ENCODE measurements at regions not wholly inside any gene's neighbourhood (a gene's known extent, or its start where the extent isn't known, plus 50 kb on each side); places are given as distances from the start of the nearest gene placed in this dataset.

- no peaks in the 10 kb centered on the region for H3K27me3 ChIP-seq (ENCODE audit: control insufficient read depth, insufficient read depth, low read length)
- H3K27me3 Mint-ChIP-seq = no peaks in the 10 kb centered on the region
- peaks cover 0 to 7% (median 1%) of the 10 kb centered on the region in 7 donors for H3K9me3 Mint-ChIP-seq
- peaks cover 3% of the 10 kb centered on the region for H3K36me3 Mint-ChIP-seq
- H3K4me3 Mint-ChIP-seq = no peak overlapping the region
- H3K4me1 Mint-ChIP-seq = no peaks in the 10 kb centered on the region
- no peaks in the 10 kb centered on the region for H3K4me1 ChIP-seq (ENCODE audit: control insufficient read depth, insufficient read depth, low read length, poor library complexity, severe bottlenecking)
- H3K27ac Mint-ChIP-seq = no peak overlapping the region
- ATAC-seq (ENCODE audit: low read depth in 2 of 2) = no peak
- no peak overlapping the region for H3K27ac ChIP-seq (ENCODE audit: insufficient read depth, low read length, poor library complexity, severe bottlenecking)
- DNase-seq = no peak
- no peak overlapping the region for H3K4me3 ChIP-seq (ENCODE audit: low read depth, low read length)
- no peaks in the 10 kb centered on the region for H3K36me3 ChIP-seq (ENCODE audit: control insufficient read depth, insufficient read depth, low read length)
- H3K9me3 ChIP-seq (ENCODE audit: control insufficient read depth in 2 of 2, low read length in 2 of 2) = no peaks in the 10 kb centered on the region
Observed at GRCh38 chr2:185990861-185991525, 252.4 kb downstream of the FSIP2 start.

DNA sequence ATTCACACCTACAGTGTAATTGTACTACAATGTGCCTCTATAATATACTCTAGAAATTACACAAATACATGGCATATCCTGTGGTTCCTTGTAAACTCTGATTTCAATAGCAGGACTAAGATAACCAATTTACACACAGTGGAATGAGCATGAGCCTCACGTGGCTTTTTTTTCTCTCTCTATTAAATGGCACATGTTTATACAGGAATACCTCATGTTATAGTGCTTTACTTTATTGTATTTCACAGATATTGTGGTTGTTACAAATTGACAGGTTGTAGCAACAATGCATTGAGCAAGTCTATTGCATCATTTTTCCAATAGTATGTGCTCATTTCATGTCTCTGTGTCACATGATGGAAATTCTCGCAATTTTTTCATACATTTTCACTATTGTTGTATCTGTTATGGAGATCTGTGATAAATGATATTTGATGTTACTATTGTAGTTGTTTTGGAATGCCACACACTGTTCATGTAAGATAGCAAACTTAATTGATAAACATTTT, 260.0 kb downstream of the FSIP2 start:
- H3K9me3 Mint-ChIP-seq = peaks cover 0 to 17% (median 0%) of the 10 kb centered on the region in 7 donors
- Histone ChIP-seq H3K27me3 (ENCODE audit: control insufficient read depth, insufficient read depth, low read length) (no peaks in the 10 kb centered on the region), H3K4me3 (ENCODE audit: low read depth, low read length) (no peak overlapping the region), H3K4me1 (ENCODE audit: control insufficient read depth, insufficient read depth, low read length, poor library complexity, severe bottlenecking) (no peaks in the 10 kb centered on the region), H3K36me3 (ENCODE audit: control insufficient read depth, insufficient read depth, low read length) (no peaks in the 10 kb centered on the region), H3K9me3 (ENCODE audit: control insufficient read depth in 2 of 2, low read length in 2 of 2) (no peaks in the 10 kb centered on the region), H3K27ac (ENCODE audit: insufficient read depth, low read length, poor library complexity, severe bottlenecking) (no peak overlapping the region)
- no peaks in the 10 kb centered on the region for H3K27me3 Mint-ChIP-seq
- no peaks in the 10 kb centered on the region for H3K4me1 Mint-ChIP-seq
- H3K4me3 Mint-ChIP-seq = no peak overlapping the region
- no peak overlapping the region for H3K27ac Mint-ChIP-seq
- DNase-seq (no peak), ATAC-seq (ENCODE audit: low read depth in 2 of 2) (no peak)
- H3K36me3 Mint-ChIP-seq = no peaks in the 10 kb centered on the region

GRCh38 chr2:186009341-186009740, 270.7 kb downstream of the FSIP2 start:
- Mint-ChIP-seq H3K4me3 (peak overlapping the region in 1 of 4 donors; percentile 47), H3K4me1 (no peaks in the 10 kb centered on the region), H3K27ac (no peak overlapping the region), H3K27me3 (peaks cover 4% of the 10 kb centered on the region), H3K36me3 (no peaks in the 10 kb centered on the region), H3K9me3 (peaks cover 6 to 38% (median 10%) of the 10 kb centered on the region in 7 donors)
- Histone ChIP-seq H3K36me3 (ENCODE audit: control insufficient read depth, insufficient read depth, low read length) (no peaks in the 10 kb centered on the region), H3K4me3 (ENCODE audit: low read depth, low read length) (no peak overlapping the region), H3K27me3 (ENCODE audit: control insufficient read depth, insufficient read depth, low read length) (no peaks in the 10 kb centered on the region), H3K4me1 (ENCODE audit: control insufficient read depth, insufficient read depth, low read length, poor library complexity, severe bottlenecking) (no peaks in the 10 kb centered on the region), H3K9me3 (ENCODE audit: control insufficient read depth in 2 of 2, low read length in 2 of 2) (peaks cover 0 to 3% of the 10 kb centered on the region in 2 experiments), H3K27ac (ENCODE audit: insufficient read depth, low read length, poor library complexity, severe bottlenecking) (no peak overlapping the region)
- ATAC-seq (ENCODE audit: low read depth in 2 of 2) (no peak), DNase-seq (no peak)

DNA sequence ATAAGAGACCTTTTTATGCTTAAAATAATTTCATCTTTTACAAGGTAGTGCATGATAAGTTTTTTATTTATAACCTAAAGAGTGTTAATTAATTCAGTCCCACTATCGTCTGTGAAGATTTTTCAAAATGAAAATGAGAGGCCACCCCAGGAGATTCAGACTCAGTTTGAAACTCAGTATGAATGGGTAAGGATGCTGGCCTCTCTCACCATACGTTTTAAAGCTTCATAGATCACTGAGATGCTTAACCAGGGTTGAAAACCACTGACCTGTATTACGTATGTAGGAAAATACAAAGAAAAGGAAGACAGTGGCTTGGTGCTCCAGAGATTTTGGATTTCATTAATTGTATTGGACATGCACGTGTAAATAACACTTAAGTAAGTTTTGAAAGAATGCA, 278.7 kb downstream of the FSIP2 start:
- no peaks in the 10 kb centered on the region for H3K36me3 ChIP-seq (ENCODE audit: control insufficient read depth, insufficient read depth, low read length)
- no peaks in the 10 kb centered on the region for H3K27me3 ChIP-seq (ENCODE audit: control insufficient read depth, insufficient read depth, low read length)
- Mint-ChIP-seq H3K27me3 (no peaks in the 10 kb centered on the region), H3K4me3 (no peak overlapping the region), H3K9me3 (peaks cover 0 to 30% (median 6%) of the 10 kb centered on the region in 7 donors), H3K4me1 (no peaks in the 10 kb centered on the region), H3K36me3 (no peaks in the 10 kb centered on the region), H3K27ac (no peak overlapping the region)
- no peak overlapping the region for H3K27ac ChIP-seq (ENCODE audit: insufficient read depth, low read length, poor library complexity, severe bottlenecking)
- no peaks in the 10 kb centered on the region for H3K4me1 ChIP-seq (ENCODE audit: control insufficient read depth, insufficient read depth, low read length, poor library complexity, severe bottlenecking)
- H3K4me3 ChIP-seq (ENCODE audit: low read depth, low read length) = no peak overlapping the region
- DNase-seq = no peak
- no peak for ATAC-seq (ENCODE audit: low read depth in 2 of 2)
- H3K9me3 ChIP-seq (ENCODE audit: control insufficient read depth in 2 of 2, low read length in 2 of 2) = peaks cover 0 to 3% of the 10 kb centered on the region in 2 experiments

DNA sequence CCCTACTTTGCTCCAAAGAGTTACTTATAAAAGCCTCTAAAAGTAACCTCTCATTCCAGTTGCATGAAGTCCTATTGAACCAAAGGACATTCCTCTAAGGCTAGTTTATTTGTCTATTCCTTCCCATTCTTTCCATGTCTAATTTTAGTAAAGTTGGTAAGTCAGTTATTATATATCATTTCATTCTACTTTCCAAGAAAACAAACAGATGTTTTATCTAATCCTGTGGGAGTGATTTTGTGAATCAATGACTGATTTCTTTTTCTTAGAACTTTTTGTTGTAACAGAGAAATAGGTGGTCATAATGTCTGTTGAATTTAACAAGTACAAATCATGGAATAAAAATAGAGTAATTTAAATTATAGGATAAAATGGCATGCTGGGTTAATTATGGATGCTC, 286.3 kb downstream of the FSIP2 start:
- no peaks in the 10 kb centered on the region for H3K27me3 Mint-ChIP-seq
- no peak overlapping the region for H3K27ac Mint-ChIP-seq
- Histone ChIP-seq H3K27me3 (ENCODE audit: control insufficient read depth, insufficient read depth, low read length) (no peaks in the 10 kb centered on the region), H3K9me3 (ENCODE audit: control insufficient read depth in 2 of 2, low read length in 2 of 2) (no peaks in the 10 kb centered on the region), H3K4me3 (ENCODE audit: low read depth, low read length) (no peak overlapping the region), H3K27ac (ENCODE audit: insufficient read depth, low read length, poor library complexity, severe bottlenecking) (no peak overlapping the region), H3K36me3 (ENCODE audit: control insufficient read depth, insufficient read depth, low read length) (no peaks in the 10 kb centered on the region), H3K4me1 (ENCODE audit: control insufficient read depth, insufficient read depth, low read length, poor library complexity, severe bottlenecking) (no peaks in the 10 kb centered on the region)
- H3K36me3 Mint-ChIP-seq = no peaks in the 10 kb centered on the region
- no peak for DNase-seq
- ATAC-seq (ENCODE audit: low read depth in 2 of 2) = no peak
- H3K4me1 Mint-ChIP-seq = no peaks in the 10 kb centered on the region
- H3K4me3 Mint-ChIP-seq = no peak overlapping the region
- peaks cover 0 to 13% (median 5%) of the 10 kb centered on the region in 7 donors for H3K9me3 Mint-ChIP-seq

DNA sequence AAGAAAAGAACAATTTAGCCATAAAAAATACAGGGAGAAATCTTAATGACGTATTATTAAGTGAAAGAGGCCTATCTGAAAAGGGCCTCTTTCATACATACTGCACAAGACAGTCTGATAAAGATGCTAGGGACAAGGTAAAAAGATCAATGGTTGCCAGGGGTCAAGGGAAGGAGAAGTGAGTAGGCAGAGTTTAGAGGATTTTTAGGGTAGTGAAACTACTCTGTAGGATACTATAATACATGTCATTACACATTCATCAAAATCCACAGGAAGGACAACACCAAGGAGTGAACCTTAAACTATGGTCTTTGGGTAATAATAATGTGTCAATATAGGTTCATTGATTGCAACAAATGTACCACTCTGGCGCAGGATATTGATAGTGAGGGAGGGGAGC, 289.3 kb downstream of the FSIP2 start:
- H3K4me3 ChIP-seq (ENCODE audit: low read depth, low read length) = no peak overlapping the region
- no peak overlapping the region for H3K27ac ChIP-seq (ENCODE audit: insufficient read depth, low read length, poor library complexity, severe bottlenecking)
- no peaks in the 10 kb centered on the region for H3K36me3 ChIP-seq (ENCODE audit: control insufficient read depth, insufficient read depth, low read length)
- Mint-ChIP-seq H3K4me3 (no peak overlapping the region), H3K27me3 (no peaks in the 10 kb centered on the region), H3K27ac (no peak overlapping the region), H3K9me3 (peaks cover 0 to 9% (median 2%) of the 10 kb centered on the region in 7 donors), H3K36me3 (peaks cover 14% of the 10 kb centered on the region), H3K4me1 (no peaks in the 10 kb centered on the region)
- DNase-seq = no peak
- ATAC-seq (ENCODE audit: low read depth in 2 of 2) = no peak
- H3K4me1 ChIP-seq (ENCODE audit: control insufficient read depth, insufficient read depth, low read length, poor library complexity, severe bottlenecking) = no peaks in the 10 kb centered on the region
- no peaks in the 10 kb centered on the region for H3K9me3 ChIP-seq (ENCODE audit: control insufficient read depth in 2 of 2, low read length in 2 of 2)
- H3K27me3 ChIP-seq (ENCODE audit: control insufficient read depth, insufficient read depth, low read length) = no peaks in the 10 kb centered on the region

- H3K4me3 Mint-ChIP-seq = no peak overlapping the region
- DNase-seq (no peak), ATAC-seq (ENCODE audit: low read depth in 2 of 2) (no peak)
- no peaks in the 10 kb centered on the region for H3K36me3 ChIP-seq (ENCODE audit: control insufficient read depth, insufficient read depth, low read length)
- H3K36me3 Mint-ChIP-seq = peaks cover 14% of the 10 kb centered on the region
- H3K27me3 Mint-ChIP-seq = no peaks in the 10 kb centered on the region
- H3K27me3 ChIP-seq (ENCODE audit: control insufficient read depth, insufficient read depth, low read length) = no peaks in the 10 kb centered on the region
- no peaks in the 10 kb centered on the region for H3K4me1 ChIP-seq (ENCODE audit: control insufficient read depth, insufficient read depth, low read length, poor library complexity, severe bottlenecking)
- no peak overlapping the region for H3K27ac Mint-ChIP-seq
- no peak overlapping the region for H3K27ac ChIP-seq (ENCODE audit: insufficient read depth, low read length, poor library complexity, severe bottlenecking)
- H3K4me1 Mint-ChIP-seq = no peaks in the 10 kb centered on the region
- peaks cover 0 to 9% (median 0%) of the 10 kb centered on the region in 7 donors for H3K9me3 Mint-ChIP-seq
- H3K9me3 ChIP-seq (ENCODE audit: control insufficient read depth in 2 of 2, low read length in 2 of 2) = no peaks in the 10 kb centered on the region
- H3K4me3 ChIP-seq (ENCODE audit: low read depth, low read length) = no peak overlapping the region
Observed at GRCh38 chr2:186031229-186031628, 292.6 kb downstream of the FSIP2 start.

DNA sequence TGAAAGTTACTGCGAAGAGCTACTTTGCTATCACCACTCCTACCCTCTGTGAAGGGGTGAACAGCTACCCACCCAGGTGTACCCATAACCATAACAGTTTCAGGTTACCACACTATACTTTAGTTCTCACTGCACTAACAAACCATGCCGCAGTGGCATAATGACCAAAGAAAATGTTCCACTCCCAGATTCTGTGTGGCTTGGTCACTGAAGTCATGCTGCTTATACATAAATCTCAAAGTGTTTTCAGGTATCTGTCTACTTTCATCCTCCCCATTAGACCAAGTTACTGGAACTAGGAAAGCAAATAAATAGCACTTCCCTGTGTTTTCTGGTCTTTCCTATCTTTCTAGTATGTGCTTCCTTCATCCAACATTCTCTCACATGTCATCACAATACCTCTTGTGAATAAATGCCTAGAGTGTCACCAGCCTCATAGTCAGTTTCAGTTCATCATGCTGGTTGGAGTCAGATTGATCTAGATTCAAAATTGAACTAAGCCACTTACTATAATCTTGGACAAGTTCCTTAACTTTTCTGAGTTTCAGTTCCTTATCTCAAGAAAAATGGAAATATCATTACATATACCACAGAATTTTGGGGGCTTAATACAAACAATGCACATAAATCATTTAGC, 293.6 kb downstream of the FSIP2 start:
- H3K4me1 ChIP-seq (ENCODE audit: control insufficient read depth, insufficient read depth, low read length, poor library complexity, severe bottlenecking) = no peaks in the 10 kb centered on the region
- H3K9me3 ChIP-seq (ENCODE audit: control insufficient read depth in 2 of 2, low read length in 2 of 2) = no peaks in the 10 kb centered on the region
- DNase-seq = no peak
- Mint-ChIP-seq H3K36me3 (peaks cover 14% of the 10 kb centered on the region), H3K4me3 (no peak overlapping the region), H3K4me1 (no peaks in the 10 kb centered on the region), H3K27me3 (no peaks in the 10 kb centered on the region), H3K9me3 (peaks cover 0 to 9% (median 0%) of the 10 kb centered on the region in 7 donors), H3K27ac (no peak overlapping the region)
- H3K4me3 ChIP-seq (ENCODE audit: low read depth, low read length) = no peak overlapping the region
- H3K36me3 ChIP-seq (ENCODE audit: control insufficient read depth, insufficient read depth, low read length) = no peaks in the 10 kb centered on the region
- no peak for ATAC-seq (ENCODE audit: low read depth in 2 of 2)
- no peak overlapping the region for H3K27ac ChIP-seq (ENCODE audit: insufficient read depth, low read length, poor library complexity, severe bottlenecking)
- no peaks in the 10 kb centered on the region for H3K27me3 ChIP-seq (ENCODE audit: control insufficient read depth, insufficient read depth, low read length)
